Endometrium (tissue), 2 donors: ENCODE measurements at regions not wholly inside any gene's neighbourhood (a gene's known extent, or its start where the extent isn't known, plus 50 kb on each side); places are given as distances from the start of the nearest gene placed in this dataset.

Source experiments
- FAIRE-seq: peaks from 2 replicates; lab custom pipeline; 2012; peaks lifted over from hg19 to GRCh38; lab: Jason Lieb, UNC
- donor health status: control.
- donor health status: control.

DNA sequence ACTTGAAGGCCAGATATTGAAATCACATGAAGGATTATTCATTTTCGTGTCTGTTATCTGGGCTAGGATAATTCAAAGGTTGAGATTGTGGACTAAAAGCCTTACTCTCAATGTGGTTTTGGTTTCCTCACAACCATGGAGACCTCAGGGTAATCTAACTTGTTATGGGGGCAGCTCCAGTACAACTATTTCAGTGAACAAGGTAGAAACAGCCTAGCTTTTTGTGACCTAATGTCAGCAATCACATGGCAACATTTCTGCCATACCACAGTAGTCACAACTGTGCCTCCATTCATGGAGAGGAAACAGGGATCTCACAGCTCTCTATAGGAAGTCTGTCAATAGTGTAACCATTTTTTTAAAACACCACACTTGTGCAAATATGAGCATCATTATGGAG lies 62.4 kb upstream of the RARB start:
- FAIRE-seq = no peak

DNA sequence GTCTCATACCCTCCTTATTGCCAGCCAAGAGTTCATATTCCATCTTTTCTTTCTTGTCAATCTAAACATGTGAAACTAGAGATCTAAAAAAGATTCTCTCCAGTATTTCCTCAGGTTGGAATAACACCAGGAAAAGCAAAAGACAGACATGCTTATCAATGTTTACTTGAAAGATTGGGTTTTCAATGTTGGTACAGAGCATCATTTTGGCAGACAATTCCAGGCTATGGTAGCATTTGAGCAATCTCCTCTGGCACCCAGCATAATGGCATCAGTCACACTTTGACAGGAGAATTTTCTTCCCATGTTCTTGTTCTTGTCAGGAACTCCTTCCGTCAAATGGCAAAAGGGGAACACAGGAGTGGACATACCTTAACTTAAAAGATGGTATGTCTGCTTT lies 61.0 kb upstream of the RARB start:
- FAIRE-seq = no peak

DNA sequence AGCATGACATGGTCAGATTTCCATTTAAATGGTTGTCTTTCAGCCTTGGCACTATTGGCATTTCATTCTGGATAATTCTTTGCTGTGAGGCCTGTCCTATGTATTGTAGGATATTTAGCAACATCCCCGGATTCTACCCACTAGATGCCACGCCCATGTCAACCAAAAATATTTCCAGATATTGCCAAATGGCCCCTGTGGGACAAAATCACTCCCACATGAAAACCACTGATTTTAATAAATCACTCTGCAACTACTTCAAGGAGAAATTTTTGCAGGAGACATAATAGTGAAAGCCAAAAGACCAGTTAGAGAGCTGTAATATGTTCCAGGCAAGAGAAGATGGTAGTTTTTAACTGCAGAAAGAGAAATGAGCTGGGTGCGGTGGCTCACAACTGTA lies 55.9 kb upstream of the RARB start:
- FAIRE-seq = no peak

DNA sequence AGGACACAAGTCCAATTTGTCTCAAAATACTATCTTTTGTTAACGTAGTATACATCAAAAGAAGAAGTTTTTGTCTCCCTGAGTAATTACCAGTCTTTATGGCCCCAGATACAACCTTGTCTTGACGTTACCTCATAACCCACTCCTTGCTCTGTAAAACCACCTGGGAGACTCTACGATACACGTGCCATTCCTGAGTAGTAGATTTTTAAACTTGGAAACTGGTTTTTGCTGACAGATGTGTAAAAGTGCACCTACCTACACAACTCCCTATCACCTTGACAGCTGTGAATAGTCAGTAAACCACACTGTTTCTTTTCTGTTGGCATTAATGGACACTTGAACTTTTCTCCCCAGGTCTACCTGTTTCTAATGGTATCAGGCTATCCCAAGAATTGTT lies 51.7 kb upstream of the RARB start:
- FAIRE-seq = no peak

DNA sequence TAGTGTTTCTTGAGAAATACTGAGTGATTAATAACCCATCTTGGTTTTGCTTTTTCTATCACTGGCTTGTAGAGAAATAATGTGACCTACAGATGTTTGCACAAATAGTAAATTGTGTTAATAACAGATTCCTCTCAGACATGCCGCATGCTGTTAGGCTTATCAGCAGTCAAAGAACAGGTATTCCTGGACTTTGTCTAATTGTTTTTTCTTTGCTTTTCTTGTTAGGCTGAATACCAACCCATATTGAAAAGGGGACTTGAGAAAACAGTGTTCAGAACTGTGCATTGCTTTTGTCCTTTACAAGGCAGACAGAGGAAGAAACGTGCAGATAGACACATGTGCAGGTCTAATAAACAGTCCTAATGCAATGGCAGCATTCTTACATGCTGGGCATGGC lies 51.0 kb upstream of the RARB start:
- FAIRE-seq = no peak
